GM19043 (cell line): ENCODE measurements at regions not wholly inside any gene's neighbourhood (a gene's known extent, or its start where the extent isn't known, plus 50 kb on each side); places are given as distances from the start of the nearest gene placed in this dataset.

Source experiments
- ATAC-seq: cut with Tn5 transposase; IDR thresholded peaks from one replicate; pipeline ENCODE4 v1.9.1; 2021; ENCODE audit warnings: low read depth; ENCODE audit not compliant: unreplicated experiment

GRCh38 chr3:110756705-110757104 is 314.9 kb upstream of the NECTIN3 start:
- no peak for ATAC-seq

GRCh38 chr3:110758208-110758607 is 313.4 kb upstream of the NECTIN3 start:
- no peak for ATAC-seq

GRCh38 chr3:110767156-110767555 is 304.5 kb upstream of the NECTIN3 start:
- ATAC-seq: no peak

- ATAC-seq: peak; percentile 74
Measured at GRCh38 chr3:110767838-110768237, 303.8 kb upstream of the NECTIN3 start.

- ATAC-seq: no peak
Measured at GRCh38 chr3:110773413-110773954, 298.1 kb upstream of the NECTIN3 start.

- ATAC-seq: no peak
Measured at GRCh38 chr3:110774496-110775265, 296.9 kb upstream of the NECTIN3 start.

GRCh38 chr3:110779581-110779980 is 292.0 kb upstream of the NECTIN3 start:
- no peak for ATAC-seq

- no peak for ATAC-seq
Measured at GRCh38 chr3:110783541-110783940, 288.1 kb upstream of the NECTIN3 start.

GRCh38 chr3:110788794-110789193 is 282.8 kb upstream of the NECTIN3 start:
- ATAC-seq: no peak

- no peak for ATAC-seq
Measured at GRCh38 chr3:110789315-110789714, 282.3 kb upstream of the NECTIN3 start.

- ATAC-seq: no peak
Measured at GRCh38 chr3:110790631-110791030, 281.0 kb upstream of the NECTIN3 start.

- ATAC-seq: no peak
Measured at GRCh38 chr3:110791995-110792686, 279.5 kb upstream of the NECTIN3 start.

- ATAC-seq: no peak
Measured at GRCh38 chr3:110793611-110794010, 278.0 kb upstream of the NECTIN3 start.

GRCh38 chr3:110795163-110795562 is 276.5 kb upstream of the NECTIN3 start:
- no peak for ATAC-seq

GRCh38 chr3:110799271-110799670 is 272.3 kb upstream of the NECTIN3 start:
- no peak for ATAC-seq

GRCh38 chr3:110804856-110805255 is 266.8 kb upstream of the NECTIN3 start:
- ATAC-seq: no peak

GRCh38 chr3:110806924-110807323 is 264.7 kb upstream of the NECTIN3 start:
- ATAC-seq: no peak

GRCh38 chr3:110808630-110809029 is 263.0 kb upstream of the NECTIN3 start:
- no peak for ATAC-seq

- no peak for ATAC-seq
Measured at GRCh38 chr3:110810356-110810755, 261.3 kb upstream of the NECTIN3 start.

GRCh38 chr3:110811050-110811449 is 260.6 kb upstream of the NECTIN3 start:
- ATAC-seq: no peak

- no peak for ATAC-seq
Measured at GRCh38 chr3:110813541-110813940, 258.1 kb upstream of the NECTIN3 start.
